K562 (cell line): ENCODE measurements at regions not wholly inside any gene's neighbourhood (a gene's known extent, or its start where the extent isn't known, plus 50 kb on each side); places are given as distances from the start of the nearest gene placed in this dataset.

Source experiments
- ATAC-seq: fragments of 200-7000 bp; cut with Tn5 transposase; 3 replicates; pipeline ENCODE4 v1.9.1; 2020; ENCODE audit warnings: moderate library complexity
- BruUV-seq: library from RNA; stranded (reverse); fragments of 400-500 nt; replicated peaks from 2 replicates; lab custom pipeline; 2021; lab: Mats Ljungman, UMichigan
- CTCF ChIA-PET: fragments of 300-600 bp; formaldehyde crosslinking; extraction: SDS; loops from one replicate; lab custom pipeline; 2021; ENCODE audit warnings: low intra/inter-chr PET ratio; lab: Yijun Ruan, JAX
- POLR2A ChIA-PET: fragments of 300-600, 350-650 bp; sonication (Branson Sonifier 250); formaldehyde crosslinking; extraction: SDS; loops from one replicate; lab custom pipeline; 2021; ENCODE audit warnings: antibody characterized with exemption, inconsistent platforms; lab: Yijun Ruan, JAX
- DNase-seq, 4 experiments: peaks; one replicate each; pipeline versions ENCODE4 v3.0.0 to v3.0.0-alpha.2; 2011 to 2018; ENCODE audit warnings: low spot score in 3 of 4, mixed read lengths in 3 of 4; ENCODE audit errors: extremely low read depth in 1 of 4
- FAIRE-seq: peaks from 2 replicates; lab custom pipeline; 2011; peaks lifted over from hg19 to GRCh38; lab: Jason Lieb, UNC
- H2AFZ ChIP-seq: 2 replicates; pipeline ENCODE4 v1.6.0; 2011; ENCODE audit warnings: low read depth, low read length, control low read depth, inconsistent platforms
- H3K27ac ChIP-seq: fragments of 200-600 bp; 3 replicates; pipeline ENCODE4 v1.8.0; 2011; ENCODE audit warnings: low read depth, mild to moderate bottlenecking, control low read depth, inconsistent platforms, low read length, moderate library complexity, mixed read lengths; ENCODE audit errors: extremely low read depth
- H3K27me3 ChIP-seq, 2 experiments: fragments of 300-600 bp in 1 of 2; 2 replicates in 1 of 2; 3 replicates in 1 of 2; pipeline versions ENCODE4 v1.6.0 to v1.8.0; 2011; ENCODE audit warnings: inconsistent platforms in 2 of 2, low read length in 2 of 2, mild to moderate bottlenecking in 1 of 2, mixed read lengths in 1 of 2, moderate library complexity in 1 of 2; ENCODE audit not compliant: control insufficient read depth in 2 of 2, insufficient read depth in 2 of 2
- H3K36me3 ChIP-seq: fragments of 300-600 bp; 3 replicates; pipeline ENCODE4 v1.8.0; 2011; ENCODE audit warnings: mild to moderate bottlenecking, low read length, inconsistent platforms; ENCODE audit not compliant: control insufficient read depth, insufficient read depth
- H3K4me1 ChIP-seq, 2 experiments: fragments of 200-600 bp in 1 of 2; replicated peaks in 1 of 2; 2 replicates in 1 of 2; 3 replicates in 1 of 2; pipeline versions ENCODE4 v1.5.1 to v1.8.0; 2011; ENCODE audit warnings: inconsistent platforms in 2 of 2, low read length in 2 of 2, mild to moderate bottlenecking in 1 of 2, mixed read lengths in 1 of 2, moderate library complexity in 1 of 2; ENCODE audit not compliant: control insufficient read depth in 2 of 2, insufficient read depth in 2 of 2
- H3K4me2 ChIP-seq: 2 replicates; pipeline ENCODE4 v1.6.1; 2011; ENCODE audit warnings: low read length, control low read depth, inconsistent platforms, mixed read lengths; ENCODE audit not compliant: insufficient read depth
- H3K4me3 ChIP-seq: fragments of 200-600 bp; sonication (generic), shearing (Covaris generic); 2 replicates; pipeline ENCODE4 v1.5.1; 2016; ENCODE audit warnings: control low read depth, inconsistent platforms
- H3K79me2 ChIP-seq: fragments of 200-600 bp; 3 replicates; pipeline ENCODE4 v1.8.0; 2011; ENCODE audit warnings: low read length, inconsistent platforms; ENCODE audit not compliant: control insufficient read depth, insufficient read depth
- H3K9ac ChIP-seq, 2 experiments: 2 replicates each; pipeline versions ENCODE4 v1.6.0 to v1.6.1; 2011; ENCODE audit warnings: low read depth in 2 of 2, low read length in 2 of 2, control low read depth in 1 of 2, inconsistent platforms in 1 of 2, mild to moderate bottlenecking in 1 of 2, mixed read lengths in 1 of 2; ENCODE audit not compliant: insufficient read depth in 1 of 2
- H3K9me1 ChIP-seq: one replicate; pipeline ENCODE4 v1.6.0; 2011; ENCODE audit warnings: inconsistent platforms, mild to moderate bottlenecking, low read length, moderate library complexity; ENCODE audit not compliant: control insufficient read depth, insufficient read depth
- H3K9me3 ChIP-seq: replicated peaks from 2 replicates; pipeline ENCODE4 v1.5.1; 2011; ENCODE audit warnings: low read depth, low read length, inconsistent platforms; ENCODE audit not compliant: control insufficient read depth, insufficient read depth
- H4K20me1 ChIP-seq: replicated peaks from 2 replicates; pipeline ENCODE4 v1.6.1; 2011; ENCODE audit warnings: low read length, inconsistent platforms, mixed read lengths; ENCODE audit not compliant: control insufficient read depth, insufficient read depth
- CTBP1 ChIP-seq: fragments of 450-650 bp; IDR thresholded peaks from 2 replicates; pipeline ENCODE4 v1.6.1; 2016; ENCODE audit warnings: borderline replicate concordance
- FOXJ2 ChIP-seq: fragments of 200-800 bp; sonication (Bioruptor generic); IDR thresholded peaks from 2 replicates; pipeline ENCODE4 v1.6.1; 2016; ENCODE audit warnings: missing genetic modification characterization, missing compliant biosample characterization
- NFYB ChIP-seq: IDR thresholded peaks from 2 replicates; pipeline ENCODE4 v1.6.1; 2011; ENCODE audit warnings: mild to moderate bottlenecking, moderate library complexity; ENCODE audit not compliant: insufficient read length; ENCODE audit errors: extremely low read depth
- RERE ChIP-seq: sonication (generic); formaldehyde crosslinking; IDR thresholded peaks from 2 replicates; pipeline ENCODE4 v1.8.0; 2023; ENCODE audit warnings: missing genetic modification reagents, mild to moderate bottlenecking, borderline replicate concordance
- SPI1 ChIP-seq: IDR thresholded peaks from 2 replicates; pipeline ENCODE4 v1.6.1; 2011; ENCODE audit warnings: low read depth, low read length, control low read depth, borderline replicate concordance
- TARDBP ChIP-seq: fragments of 450-650 bp; IDR thresholded peaks from 2 replicates; pipeline ENCODE4 v1.6.1; 2016
- TCFL5 ChIP-seq: fragments of 250-450 bp; sonication (Bioruptor Pico); conservative IDR thresholded peaks from 2 replicates; pipeline ENCODE4 v1.6.1; 2021; ENCODE audit warnings: mild to moderate bottlenecking, moderate library complexity, matching md5 sums
- THAP7 ChIP-seq: fragments of 250-450 bp; sonication (Bioruptor Pico); IDR thresholded peaks from 2 replicates; pipeline ENCODE4 v1.5.0; 2021
- ZNF12 ChIP-seq: sonication (generic); formaldehyde crosslinking; IDR thresholded peaks from 2 replicates; pipeline ENCODE4 v1.4.0; 2020; ENCODE audit warnings: mild to moderate bottlenecking, missing genetic modification reagents
- WGBS: fragments of 100-300 bp; shearing (Covaris generic); methylation state at CpG from one replicate; pipeline ENCODE4 v1.1.6; 2016; ENCODE audit warnings: low coverage, mixed read lengths; ENCODE audit not compliant: insufficient coverage; ENCODE audit errors: missing lambda C conversion rate; 5-methylcytosine and 5-hydroxymethylcytosine counted together
- in situ Hi-C: fragments of 300-500 bp; cut with MboI; formaldehyde crosslinking; loops from 4 replicates; pipeline ENCODE4 v1.15.0; 2018; ENCODE audit warnings: inconsistent platforms, mixed read lengths
- intact Hi-C: fragments of 100-400 bp; cut with micrococcal nuclease; formaldehyde crosslinking; loops from 2 replicates; pipeline ENCODE4 v1.14.2; 2022

GRCh38 chr3:144265542-144266100 lies 294.0 kb downstream of the DIPK2A start:
- Histone ChIP-seq H3K9me1 (no peaks in the 10 kb centered on the region), H2AFZ (no peak overlapping the region), H3K27ac (no peak overlapping the region), H3K36me3 (no peaks in the 10 kb centered on the region), H4K20me1 (no peaks in the 10 kb centered on the region), H3K27me3 (no peaks in the 10 kb centered on the region), H3K4me2 (no peak overlapping the region), H3K79me2 (no peaks in the 10 kb centered on the region), H3K4me1 (no peaks in the 10 kb centered on the region)
- DNase-seq (no peak), FAIRE-seq (no peak), ATAC-seq (no peak)
- BruUV-seq = no TSS peak
- intact Hi-C loops = no loop called here
- ChIA-PET POLR2A (no interaction called here), CTCF (no interaction called here)
- TF ChIP-seq SPI1 = 0 out of 2 replicates have a peak, but pooled peaks have one; percentile 7
- TF ChIP-seq ZNF12 (CRISPR knock-in tag) = no peak
- TF ChIP-seq, all 486 proteins: peak for 1
- no peak overlapping the region for H3K4me3 ChIP-seq
- H3K9me3 ChIP-seq = no peaks in the 10 kb centered on the region
- in situ Hi-C loops = no loop called here
- 0% methylated on average over 3 of the region's 3 CpGs for WGBS
- H3K9ac ChIP-seq = no peak overlapping the region

- H2AFZ ChIP-seq = no peak overlapping the region
- CTCF ChIA-PET = no interaction called here
- 0% methylated on average over 3 of the region's 3 CpGs for WGBS
- ATAC-seq = no peak
- H3K27me3 ChIP-seq = no peaks in the 10 kb centered on the region
- no peak overlapping the region for H3K27ac ChIP-seq
- H4K20me1 ChIP-seq = no peaks in the 10 kb centered on the region
- BruUV-seq = no TSS peak
- no peak overlapping the region for H3K9ac ChIP-seq
- intact Hi-C loops (no loop called here), in situ Hi-C loops (no loop called here)
- H3K4me3 ChIP-seq = no peak overlapping the region
- TF ChIP-seq THAP7 (no peak), TARDBP (no peak), RERE (CRISPR knock-in tag) (no peak), NFYB (no peak), FOXJ2 (no peak), CTBP1 (no peak), TCFL5 (CRISPR knock-in tag) (no peak)
- H3K36me3 ChIP-seq = no peaks in the 10 kb centered on the region
- H3K4me1 ChIP-seq = no peaks in the 10 kb centered on the region
- POLR2A ChIA-PET = no interaction called here
- H3K4me2 ChIP-seq = no peak overlapping the region
- H3K9me1 ChIP-seq = no peaks in the 10 kb centered on the region
- no peaks in the 10 kb centered on the region for H3K79me2 ChIP-seq
- FAIRE-seq = no peak
- no peak for DNase-seq
- H3K9me3 ChIP-seq = no peaks in the 10 kb centered on the region
These were observed 298.5 kb downstream of the DIPK2A start for GRCh38 chr3:144270100-144270499.
